ENCODE measurements at regions not wholly inside any gene's neighbourhood (a gene's known extent, or its start where the extent isn't known, plus 50 kb on each side); places are given as distances from the start of the nearest gene placed in this dataset.

DNA sequence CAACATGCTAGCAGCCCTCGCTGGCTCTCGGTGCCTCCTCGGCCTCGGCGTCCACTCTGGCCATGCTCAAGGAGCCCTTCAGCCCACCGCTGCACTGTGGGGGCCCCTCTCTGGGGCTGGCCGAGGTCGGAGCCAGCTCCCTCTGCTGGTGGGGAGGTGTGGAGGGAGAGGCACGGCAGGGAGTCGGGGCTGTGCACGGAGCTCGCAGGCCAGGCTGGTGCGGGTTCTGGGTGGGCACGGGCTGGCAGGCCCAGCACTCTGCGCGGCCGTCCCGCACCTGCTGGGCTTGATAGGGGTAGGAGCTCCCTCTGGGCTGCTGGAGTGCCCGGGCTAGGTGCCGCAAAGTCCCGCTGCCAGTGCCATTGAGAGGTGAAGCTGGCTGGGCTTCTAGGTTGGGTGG, 251.0 kb downstream of the SQOR start:
- no peaks in the 10 kb centered on the region for H3K36me3 Mint-ChIP-seq
- DNase-seq, result no peak

DNA sequence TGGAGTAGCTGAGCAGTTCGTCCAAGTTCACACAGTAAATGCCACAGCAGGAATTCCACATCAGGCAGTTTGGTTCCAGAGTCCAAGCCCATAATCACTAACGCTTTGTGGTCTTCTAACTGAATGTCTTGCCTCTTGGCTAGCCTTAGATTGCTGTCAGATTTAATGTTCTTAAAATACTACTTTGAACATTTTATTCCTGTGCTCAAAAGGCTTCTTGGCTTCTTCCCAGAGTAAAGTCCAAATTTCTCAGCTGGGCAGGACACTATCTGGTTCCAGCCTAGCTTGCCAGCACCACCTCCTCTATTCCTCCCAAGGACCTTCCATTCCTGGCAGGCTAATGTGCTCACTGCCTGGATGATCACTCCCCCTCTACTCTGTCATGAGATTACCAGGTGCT, 256.9 kb downstream of the SQOR start:
- Mint-ChIP-seq H3K4me1 (no peaks in the 10 kb centered on the region), H3K27me3 (peaks cover 0 to 13% (median 9%) of the 10 kb centered on the region in 5 donors), H3K9me3 (peaks cover 0 to 6% (median 3%) of the 10 kb centered on the region in 11 donors), H3K27ac (no peak overlapping the region), H3K36me3 (no peaks in the 10 kb centered on the region), H3K4me3 (no peak overlapping the region)
- Histone ChIP-seq H3K36me3 (ENCODE audit: control insufficient read depth in 2 of 3, insufficient read depth in 3 of 3, low read length in 3 of 3) (no peaks in the 10 kb centered on the region), H3K27ac (ENCODE audit: low read depth, low read length) (no peak overlapping the region), H3K27me3 (ENCODE audit: control insufficient read depth in 2 of 2, insufficient read depth in 2 of 2, low read length in 2 of 2) (no peaks in the 10 kb centered on the region), H3K9me3 (ENCODE audit: control insufficient read depth in 2 of 3, low read length in 3 of 3) (no peaks in the 10 kb centered on the region), H3K4me1 (ENCODE audit: control insufficient read depth in 2 of 2, insufficient read depth in 2 of 2, low read length in 2 of 2) (no peaks in the 10 kb centered on the region), H3K4me3 (ENCODE audit: low read length) (no peak overlapping the region)
- DNase-seq, result no peak
- ChIA-PET POLR2A (no interaction called here), CTCF (no interaction called here)
- intact Hi-C loops (cut with micrococcal nuclease), result no loop called here
- ATAC-seq, result no peak

More for the DNA sequence above, 251.0 kb downstream of the SQOR start:
- no peaks in the 10 kb centered on the region for H3K9me3 ChIP-seq (ENCODE audit: control insufficient read depth in 2 of 3, low read length in 3 of 3)
- H3K4me3 Mint-ChIP-seq, result no peak overlapping the region
- H3K27ac ChIP-seq (ENCODE audit: low read depth, low read length), result no peak overlapping the region
- no peak overlapping the region for H3K4me3 ChIP-seq (ENCODE audit: low read length)
- intact Hi-C loops (cut with micrococcal nuclease), result no loop called here
- H3K27ac Mint-ChIP-seq, result no peak overlapping the region
- no peak for ATAC-seq
- H3K36me3 ChIP-seq (ENCODE audit: control insufficient read depth in 2 of 3, insufficient read depth in 3 of 3, low read length in 3 of 3), result no peaks in the 10 kb centered on the region
- H3K4me1 ChIP-seq (ENCODE audit: control insufficient read depth in 2 of 2, insufficient read depth in 2 of 2, low read length in 2 of 2), result no peaks in the 10 kb centered on the region
- ChIA-PET POLR2A (no interaction called here), CTCF (no interaction called here)
- no peaks in the 10 kb centered on the region for H3K27me3 ChIP-seq (ENCODE audit: control insufficient read depth in 2 of 2, insufficient read depth in 2 of 2, low read length in 2 of 2)
- no peaks in the 10 kb centered on the region for H3K4me1 Mint-ChIP-seq
- H3K9me3 Mint-ChIP-seq, result peaks cover 0 to 11% (median 5%) of the 10 kb centered on the region in 11 donors
- H3K27me3 Mint-ChIP-seq, result peaks cover 0 to 4% (median 0%) of the 10 kb centered on the region in 5 donors

DNA sequence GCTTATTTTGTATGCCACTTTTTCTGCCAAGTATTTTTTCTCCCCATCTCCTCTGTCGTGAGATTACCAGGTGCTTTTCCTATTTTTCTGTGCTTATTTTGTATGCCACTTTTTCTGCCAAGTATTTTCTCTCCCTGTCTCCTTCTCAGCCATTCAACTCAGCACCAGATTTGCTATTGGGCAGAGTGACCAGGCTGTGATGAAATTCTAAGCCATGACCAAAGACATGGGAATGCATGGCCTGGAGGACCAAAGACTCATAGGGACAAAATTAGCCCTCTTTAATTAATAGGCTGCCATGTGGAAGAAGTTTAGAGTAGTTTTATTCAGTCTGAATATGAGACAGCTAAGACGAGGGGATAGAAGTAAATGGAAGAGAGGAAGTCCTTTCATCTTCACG, 257.4 kb downstream of the SQOR start:
- Histone ChIP-seq H3K4me3 (ENCODE audit: low read length) (no peak overlapping the region), H3K27ac (ENCODE audit: low read depth, low read length) (no peak overlapping the region), H3K4me1 (ENCODE audit: control insufficient read depth in 2 of 2, insufficient read depth in 2 of 2, low read length in 2 of 2) (no peaks in the 10 kb centered on the region), H3K27me3 (ENCODE audit: control insufficient read depth in 2 of 2, insufficient read depth in 2 of 2, low read length in 2 of 2) (no peaks in the 10 kb centered on the region), H3K9me3 (ENCODE audit: control insufficient read depth in 2 of 3, low read length in 3 of 3) (no peaks in the 10 kb centered on the region), H3K36me3 (ENCODE audit: control insufficient read depth in 2 of 3, insufficient read depth in 3 of 3, low read length in 3 of 3) (no peaks in the 10 kb centered on the region)
- no peaks in the 10 kb centered on the region for H3K36me3 Mint-ChIP-seq
- intact Hi-C loops (cut with micrococcal nuclease), result no loop called here
- ATAC-seq (no peak), DNase-seq (no peak)
- no peaks in the 10 kb centered on the region for H3K4me1 Mint-ChIP-seq
- peaks cover 0 to 3% (median 1%) of the 10 kb centered on the region in 11 donors for H3K9me3 Mint-ChIP-seq
- ChIA-PET CTCF (no interaction called here), POLR2A (no interaction called here)
- peaks cover 0 to 13% (median 9%) of the 10 kb centered on the region in 5 donors for H3K27me3 Mint-ChIP-seq
- H3K27ac Mint-ChIP-seq, result no peak overlapping the region
- H3K4me3 Mint-ChIP-seq, result no peak overlapping the region

DNA sequence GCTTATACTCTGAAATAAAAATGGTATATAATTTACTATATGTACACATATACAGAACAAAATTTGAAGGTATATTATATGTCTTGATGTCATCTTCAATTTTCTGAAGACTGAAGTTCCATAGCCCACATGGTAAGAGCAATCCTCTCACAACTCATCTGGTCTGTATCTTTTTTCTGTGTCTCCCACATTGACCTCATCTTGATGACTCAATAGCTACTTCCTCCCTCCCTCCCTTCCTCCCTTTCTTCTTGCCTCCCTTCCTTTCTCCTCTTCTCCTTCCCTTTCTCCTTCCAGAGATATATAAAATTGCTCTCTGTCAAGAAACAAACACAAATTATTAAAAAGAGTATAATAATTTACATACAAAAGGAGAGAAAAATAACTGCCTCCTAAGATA, 268.5 kb downstream of the SQOR start:
- Mint-ChIP-seq H3K4me1 (no peaks in the 10 kb centered on the region), H3K4me3 (no peak overlapping the region), H3K27ac (no peak overlapping the region), H3K36me3 (no peaks in the 10 kb centered on the region), H3K9me3 (peaks cover 0 to 9% (median 5%) of the 10 kb centered on the region in 11 donors), H3K27me3 (peaks cover 0 to 18% (median 6%) of the 10 kb centered on the region in 5 donors)
- intact Hi-C loops (cut with micrococcal nuclease), result no loop called here
- no peak overlapping the region for H3K27ac ChIP-seq (ENCODE audit: low read depth, low read length)
- H3K4me1 ChIP-seq (ENCODE audit: control insufficient read depth in 2 of 2, insufficient read depth in 2 of 2, low read length in 2 of 2), result no peaks in the 10 kb centered on the region
- no peaks in the 10 kb centered on the region for H3K27me3 ChIP-seq (ENCODE audit: control insufficient read depth in 2 of 2, insufficient read depth in 2 of 2, low read length in 2 of 2)
- H3K4me3 ChIP-seq (ENCODE audit: low read length), result no peak overlapping the region
- no peaks in the 10 kb centered on the region for H3K36me3 ChIP-seq (ENCODE audit: control insufficient read depth in 2 of 3, insufficient read depth in 3 of 3, low read length in 3 of 3)
- POLR2A ChIA-PET, result no interaction called here
- CTCF ChIA-PET, result no interaction called here
- ATAC-seq (no peak), DNase-seq (no peak)
- H3K9me3 ChIP-seq (ENCODE audit: control insufficient read depth in 2 of 3, low read length in 3 of 3), result no peaks in the 10 kb centered on the region

DNA sequence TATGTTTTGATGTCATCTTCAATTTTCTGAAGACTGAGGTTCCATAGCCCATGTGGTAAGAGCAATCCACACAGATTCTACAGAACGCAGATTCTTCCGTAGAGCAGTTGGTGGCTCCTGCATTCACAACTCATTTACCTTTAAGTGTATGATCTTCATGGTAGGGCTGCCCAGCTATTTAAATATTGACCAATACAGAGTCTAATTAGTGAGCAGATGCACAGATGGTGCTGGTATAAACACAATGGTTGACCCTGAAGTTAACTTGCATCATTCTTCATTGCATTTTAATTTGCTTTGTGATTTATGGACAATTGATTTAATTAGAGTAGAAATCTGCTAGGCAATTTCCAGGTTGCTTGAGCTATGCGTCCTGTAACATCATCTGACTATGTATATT, 269.2 kb downstream of the SQOR start:
- intact Hi-C loops (cut with micrococcal nuclease), result no loop called here
- Mint-ChIP-seq H3K4me3 (no peak overlapping the region), H3K4me1 (no peaks in the 10 kb centered on the region)

DNA sequence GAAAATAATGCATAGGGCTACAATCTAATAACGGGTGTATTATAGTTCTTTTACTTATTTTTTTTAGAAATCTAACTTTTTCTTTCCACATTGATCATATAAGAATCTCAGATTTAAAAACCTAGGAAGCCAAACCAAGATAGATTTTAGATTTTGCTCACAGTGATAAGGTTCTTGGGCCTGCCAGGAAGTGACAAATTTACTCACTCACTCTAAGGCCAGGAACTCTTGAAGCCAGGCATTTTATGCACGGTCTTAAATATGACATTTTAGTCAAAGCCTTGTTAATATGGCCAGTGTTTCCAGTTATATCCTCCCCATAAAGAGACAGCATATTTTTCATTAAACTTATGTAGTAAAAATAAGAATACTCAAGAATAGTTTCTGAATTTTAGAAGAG, 271.4 kb downstream of the SQOR start:
- Mint-ChIP-seq H3K36me3 (no peaks in the 10 kb centered on the region), H3K4me1 (no peaks in the 10 kb centered on the region), H3K27me3 (peaks cover 0 to 5% (median 0%) of the 10 kb centered on the region in 5 donors), H3K4me3 (no peak overlapping the region), H3K9me3 (peaks cover 0 to 24% (median 7%) of the 10 kb centered on the region in 11 donors), H3K27ac (no peak overlapping the region)
- no peaks in the 10 kb centered on the region for H3K4me1 ChIP-seq (ENCODE audit: control insufficient read depth in 2 of 2, insufficient read depth in 2 of 2, low read length in 2 of 2)
- no peaks in the 10 kb centered on the region for H3K27me3 ChIP-seq (ENCODE audit: control insufficient read depth in 2 of 2, insufficient read depth in 2 of 2, low read length in 2 of 2)
- no peak overlapping the region for H3K4me3 ChIP-seq (ENCODE audit: low read length)
- ChIA-PET CTCF (no interaction called here), POLR2A (no interaction called here)
- no peaks in the 10 kb centered on the region for H3K9me3 ChIP-seq (ENCODE audit: control insufficient read depth in 2 of 3, low read length in 3 of 3)
- intact Hi-C loops (cut with micrococcal nuclease), result no loop called here
- DNase-seq (no peak), ATAC-seq (no peak)
- no peaks in the 10 kb centered on the region for H3K36me3 ChIP-seq (ENCODE audit: control insufficient read depth in 2 of 3, insufficient read depth in 3 of 3, low read length in 3 of 3)
- no peak overlapping the region for H3K27ac ChIP-seq (ENCODE audit: low read depth, low read length)

More for the DNA sequence above, 269.2 kb downstream of the SQOR start:
- POLR2A ChIA-PET, result no interaction called here
- Histone ChIP-seq H3K4me1 (ENCODE audit: control insufficient read depth in 2 of 2, insufficient read depth in 2 of 2, low read length in 2 of 2) (no peaks in the 10 kb centered on the region), H3K4me3 (ENCODE audit: low read length) (no peak overlapping the region), H3K27me3 (ENCODE audit: control insufficient read depth in 2 of 2, insufficient read depth in 2 of 2, low read length in 2 of 2) (no peaks in the 10 kb centered on the region), H3K27ac (ENCODE audit: low read depth, low read length) (no peak overlapping the region), H3K36me3 (ENCODE audit: control insufficient read depth in 2 of 3, insufficient read depth in 3 of 3, low read length in 3 of 3) (no peaks in the 10 kb centered on the region), H3K9me3 (ENCODE audit: control insufficient read depth in 2 of 3, low read length in 3 of 3) (no peaks in the 10 kb centered on the region)
- CTCF ChIA-PET, result no interaction called here
- Mint-ChIP-seq H3K27me3 (peaks cover 0 to 18% (median 5%) of the 10 kb centered on the region in 5 donors), H3K36me3 (no peaks in the 10 kb centered on the region), H3K9me3 (peaks cover 0 to 15% (median 5%) of the 10 kb centered on the region in 11 donors), H3K27ac (no peak overlapping the region)
- no peak for ATAC-seq
- DNase-seq, result no peak

DNA sequence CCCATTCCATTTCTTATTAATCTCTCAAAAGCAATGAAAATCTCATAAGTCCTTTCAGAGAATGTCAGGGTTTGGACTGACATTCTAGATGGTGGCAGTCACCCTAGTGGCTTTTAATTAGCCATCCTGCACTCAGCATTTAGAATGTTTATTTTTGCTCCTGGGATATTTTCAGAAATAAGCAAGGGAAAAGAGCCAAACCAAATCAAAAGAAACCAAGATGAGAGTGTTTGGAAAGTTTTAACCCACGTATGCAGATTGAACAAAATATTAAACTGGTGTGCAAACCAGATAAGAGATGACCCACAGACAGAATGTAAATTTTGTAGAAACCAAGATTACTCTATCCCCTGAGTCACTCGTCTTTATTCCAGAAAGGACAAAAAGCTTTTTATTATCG, 275.8 kb downstream of the SQOR start:
- CTCF ChIA-PET, result no interaction called here
- no peaks in the 10 kb centered on the region for H3K36me3 ChIP-seq (ENCODE audit: control insufficient read depth in 2 of 3, insufficient read depth in 3 of 3, low read length in 3 of 3)

More for the DNA sequence above, 275.8 kb downstream of the SQOR start:
- POLR2A ChIA-PET, result no interaction called here
- no peak overlapping the region for H3K4me3 ChIP-seq (ENCODE audit: low read length)
- H3K9me3 ChIP-seq (ENCODE audit: control insufficient read depth in 2 of 3, low read length in 3 of 3), result no peaks in the 10 kb centered on the region
- ATAC-seq, result no peak
- Mint-ChIP-seq H3K27ac (no peak overlapping the region), H3K4me1 (no peaks in the 10 kb centered on the region), H3K36me3 (no peaks in the 10 kb centered on the region), H3K4me3 (no peak overlapping the region), H3K9me3 (peaks cover 4 to 24% (median 9%) of the 10 kb centered on the region in 11 donors), H3K27me3 (peaks cover 0 to 8% (median 0%) of the 10 kb centered on the region in 5 donors)
- no peaks in the 10 kb centered on the region for H3K27me3 ChIP-seq (ENCODE audit: control insufficient read depth in 2 of 2, insufficient read depth in 2 of 2, low read length in 2 of 2)
- H3K4me1 ChIP-seq (ENCODE audit: control insufficient read depth in 2 of 2, insufficient read depth in 2 of 2, low read length in 2 of 2), result no peaks in the 10 kb centered on the region
- H3K27ac ChIP-seq (ENCODE audit: low read depth, low read length), result no peak overlapping the region
- no peak for DNase-seq
- intact Hi-C loops (cut with micrococcal nuclease), result no loop called here

Data from naive thymus-derived CD4-positive, alpha-beta T cell (primary cell).